ENCODE measurements at regions not wholly inside any gene's neighbourhood (a gene's known extent, or its start where the extent isn't known, plus 50 kb on each side); places are given as distances from the start of the nearest gene placed in this dataset.

DNA sequence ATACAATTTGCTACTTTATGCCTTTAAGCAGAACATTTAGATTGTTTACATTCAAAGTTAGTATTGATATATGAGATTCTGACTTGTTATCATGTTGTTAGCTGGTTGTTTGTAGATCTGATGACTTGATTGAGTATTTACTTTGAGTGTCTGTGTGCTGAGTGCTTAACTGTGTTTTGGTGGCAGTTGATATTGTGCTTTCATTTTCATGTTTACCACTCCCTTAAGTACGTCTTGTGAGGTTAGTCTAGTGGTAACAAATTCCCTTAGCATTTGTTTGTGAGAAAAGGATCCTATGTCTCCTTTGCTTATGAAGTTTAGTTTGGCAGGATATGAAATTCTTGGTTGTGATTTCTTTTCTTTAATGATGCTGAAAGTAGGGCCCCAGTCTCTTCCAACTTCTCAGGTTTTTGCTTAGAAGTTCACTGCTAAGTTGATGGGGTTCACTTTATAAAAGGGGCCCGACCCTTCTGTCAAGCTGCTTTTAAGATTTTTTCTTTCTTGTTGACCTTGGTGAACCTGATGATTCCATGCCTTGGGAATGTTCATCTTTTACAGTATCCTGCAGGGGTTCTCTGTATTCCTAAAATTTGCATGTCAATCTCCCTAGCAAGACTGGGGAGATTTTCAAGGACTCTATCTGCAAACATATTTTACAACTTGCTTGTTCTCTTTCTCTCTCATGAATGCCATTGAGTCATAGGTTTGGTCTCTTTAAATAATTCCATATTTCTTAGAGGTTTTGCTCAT is 1095.4 kb upstream of the PCDH20 start:
- no peaks in the 10 kb centered on the region for H3K9me3 ChIP-seq
- intact Hi-C loops (cut with DNase I) = no loop called here

DNA sequence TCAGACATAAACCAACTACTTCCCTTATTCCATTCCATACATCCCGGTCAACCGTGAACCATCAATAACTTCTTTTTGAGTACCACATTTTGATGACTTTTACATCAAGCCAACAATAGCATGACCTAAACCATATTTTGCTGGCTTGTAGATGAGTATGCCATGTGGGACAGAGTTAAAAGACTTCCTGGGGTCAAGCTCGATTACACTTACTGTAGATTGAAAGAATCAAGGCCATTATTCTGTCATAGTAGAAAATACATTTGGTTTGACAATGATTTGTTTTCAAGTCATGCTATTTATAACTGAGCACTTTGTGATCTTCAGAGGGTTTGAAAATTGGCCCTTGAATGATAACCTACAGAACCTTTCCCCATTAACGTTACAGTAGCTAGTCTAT is 1086.9 kb upstream of the PCDH20 start:
- Histone ChIP-seq H3K27me3 (no peaks in the 10 kb centered on the region), H3K9me3 (no peaks in the 10 kb centered on the region), H3K4me1 (no peaks in the 10 kb centered on the region), H3K36me3 (no peaks in the 10 kb centered on the region), H3K4me3 (no peak overlapping the region), H3K27ac (no peak overlapping the region)
- 67 to 68% methylated on average over 4 of the region's 4 CpGs for whole genome bisulfite sequencing, 2 donors
- no peak for TF ChIP-seq POLR2A (IDR thresholded peaks at IDR 0.05)
- TF ChIP-seq, protein P1, sequence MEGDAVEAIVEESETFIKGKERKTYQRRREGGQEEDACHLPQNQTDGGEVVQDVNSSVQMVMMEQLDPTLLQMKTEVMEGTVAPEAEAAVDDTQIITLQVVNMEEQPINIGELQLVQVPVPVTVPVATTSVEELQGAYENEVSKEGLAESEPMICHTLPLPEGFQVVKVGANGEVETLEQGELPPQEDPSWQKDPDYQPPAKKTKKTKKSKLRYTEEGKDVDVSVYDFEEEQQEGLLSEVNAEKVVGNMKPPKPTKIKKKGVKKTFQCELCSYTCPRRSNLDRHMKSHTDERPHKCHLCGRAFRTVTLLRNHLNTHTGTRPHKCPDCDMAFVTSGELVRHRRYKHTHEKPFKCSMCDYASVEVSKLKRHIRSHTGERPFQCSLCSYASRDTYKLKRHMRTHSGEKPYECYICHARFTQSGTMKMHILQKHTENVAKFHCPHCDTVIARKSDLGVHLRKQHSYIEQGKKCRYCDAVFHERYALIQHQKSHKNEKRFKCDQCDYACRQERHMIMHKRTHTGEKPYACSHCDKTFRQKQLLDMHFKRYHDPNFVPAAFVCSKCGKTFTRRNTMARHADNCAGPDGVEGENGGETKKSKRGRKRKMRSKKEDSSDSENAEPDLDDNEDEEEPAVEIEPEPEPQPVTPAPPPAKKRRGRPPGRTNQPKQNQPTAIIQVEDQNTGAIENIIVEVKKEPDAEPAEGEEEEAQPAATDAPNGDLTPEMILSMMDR (IDR thresholded peaks at IDR 0.05) = no peak
- intact Hi-C loops (cut with DNase I) = no loop called here
- DNase-seq = no peak

More for the DNA sequence above, 1095.4 kb upstream of the PCDH20 start:
- TF ChIP-seq, protein P1 (IDR thresholded peaks at IDR 0.05) = no peak
- TF ChIP-seq POLR2A (IDR thresholded peaks at IDR 0.05) = no peak
- Histone ChIP-seq H3K4me3 (no peak overlapping the region), H3K27me3 (no peaks in the 10 kb centered on the region), H3K36me3 (no peaks in the 10 kb centered on the region), H3K4me1 (no peaks in the 10 kb centered on the region), H3K27ac (no peak overlapping the region)
- 29 to 35% methylated on average over 2 of the region's 2 CpGs for WGBS, 2 donors
- DNase-seq = no peak

- no peak overlapping the region for H3K4me3 ChIP-seq
- H3K4me1 ChIP-seq = no peaks in the 10 kb centered on the region
- intact Hi-C loops (cut with DNase I) = no loop called here
- TF ChIP-seq, protein P1 (IDR thresholded peaks at IDR 0.05) = no peak
- H3K27me3 ChIP-seq = no peaks in the 10 kb centered on the region
- H3K27ac ChIP-seq = no peak overlapping the region
- H3K9me3 ChIP-seq = no peaks in the 10 kb centered on the region
- no peaks in the 10 kb centered on the region for H3K36me3 ChIP-seq
- DNase-seq = no peak
- 73 to 78% methylated on average over 1 of the region's 1 CpG for WGBS, 2 donors
Observed at GRCh38 chr13:62489731-62490130, 1074.1 kb upstream of the PCDH20 start.

DNA sequence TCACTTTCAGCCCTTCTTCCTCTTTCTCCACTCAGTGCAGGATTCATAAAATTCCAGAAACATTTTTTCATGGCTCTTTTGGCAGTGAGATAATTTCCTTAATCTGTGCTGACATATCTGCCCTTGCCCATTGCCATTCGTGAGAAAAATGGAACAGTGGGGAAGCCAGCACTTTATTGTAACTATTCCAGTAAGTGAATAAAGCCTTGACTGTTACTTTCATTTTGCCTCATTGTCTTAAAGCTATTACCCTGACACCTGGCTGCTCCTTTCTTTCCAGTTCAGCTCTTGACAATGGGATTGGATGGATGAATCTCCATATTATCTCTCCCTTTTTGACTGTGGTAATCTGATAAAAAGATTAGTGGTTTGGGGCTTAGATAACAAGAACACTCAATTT is 1068.1 kb upstream of the PCDH20 start:
- Histone ChIP-seq H3K27ac (no peak overlapping the region), H3K27me3 (no peaks in the 10 kb centered on the region), H3K4me3 (no peak overlapping the region), H3K9me3 (no peaks in the 10 kb centered on the region), H3K36me3 (no peaks in the 10 kb centered on the region), H3K4me1 (no peaks in the 10 kb centered on the region)
- intact Hi-C loops (cut with DNase I) = no loop called here
- no peak for DNase-seq
- 0 to 50% methylated on average over 1 of the region's 1 CpG for WGBS, 2 donors
- TF ChIP-seq, protein P1 (IDR thresholded peaks at IDR 0.05) = no peak
- TF ChIP-seq POLR2A (IDR thresholded peaks at IDR 0.05) = no peak

DNA sequence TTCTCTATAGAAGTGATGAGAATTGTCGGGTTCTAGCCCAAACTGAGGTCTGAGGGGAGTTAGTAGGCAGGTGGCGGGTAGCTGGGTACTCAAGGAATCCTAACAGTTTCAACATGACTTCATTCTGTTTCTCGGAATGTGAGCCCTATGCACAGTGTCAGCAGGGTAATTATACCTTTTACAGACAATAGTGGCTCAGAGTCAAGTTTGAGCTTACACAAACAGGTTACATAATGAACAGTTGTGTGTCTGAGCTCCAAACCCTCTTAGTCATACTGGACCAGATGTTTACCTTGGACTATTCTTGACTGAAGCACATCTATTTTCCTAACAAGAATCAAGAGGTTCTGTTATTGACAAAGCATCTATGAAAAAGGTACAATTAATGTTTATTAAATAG is 1066.7 kb upstream of the PCDH20 start:
- no peaks in the 10 kb centered on the region for H3K4me1 ChIP-seq
- H3K27ac ChIP-seq = no peak overlapping the region
- no peak overlapping the region for H3K4me3 ChIP-seq
- 59 to 61% methylated on average over 3 of the region's 3 CpGs for WGBS, 2 donors
- H3K36me3 ChIP-seq = no peaks in the 10 kb centered on the region
- no peaks in the 10 kb centered on the region for H3K9me3 ChIP-seq
- DNase-seq = no peak
- H3K27me3 ChIP-seq = no peaks in the 10 kb centered on the region
- intact Hi-C loops (cut with DNase I) = no loop called here
- TF ChIP-seq POLR2A (IDR thresholded peaks at IDR 0.05) = no peak
- TF ChIP-seq, protein P1 (IDR thresholded peaks at IDR 0.05) = no peak
